ENCODE measurements at regions not wholly inside any gene's neighbourhood (a gene's known extent, or its start where the extent isn't known, plus 50 kb on each side); places are given as distances from the start of the nearest gene placed in this dataset.
A peak's percentile ranks its signal among the peaks of the same experiment; 100 is the strongest.

DNA sequence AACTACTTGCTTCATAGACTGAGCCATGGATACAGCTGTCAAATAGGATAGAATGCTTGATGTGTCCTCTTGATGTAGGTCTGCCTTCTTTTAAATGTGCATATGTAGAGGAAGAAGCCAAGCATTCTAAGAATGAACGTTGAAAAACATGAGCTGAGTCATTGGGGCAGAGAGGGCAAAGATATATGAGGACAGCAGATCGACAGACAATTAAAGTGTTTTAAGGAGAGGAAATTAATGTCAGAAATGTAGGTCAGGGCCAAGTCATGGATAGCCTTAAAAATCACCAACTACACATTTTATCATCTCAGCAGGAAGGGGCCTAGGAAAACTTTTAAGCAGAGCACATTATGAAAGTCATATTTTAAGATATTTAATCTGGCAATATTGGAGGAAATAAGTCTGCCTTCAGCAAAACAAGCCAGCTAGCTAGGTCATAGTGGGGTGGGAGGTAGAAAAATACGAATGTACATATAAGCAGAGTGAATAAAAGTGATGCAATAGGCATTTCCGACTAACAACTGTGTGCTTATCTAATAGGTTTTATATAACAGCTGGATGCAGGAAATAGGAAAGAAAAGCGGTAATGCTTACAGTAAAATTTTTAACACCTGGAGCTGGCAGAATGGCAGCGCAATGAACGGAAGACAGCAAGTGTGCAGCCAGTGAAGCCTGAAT lies 638.3 kb upstream of the TPK1 start:
- TF ChIP-seq, protein P1, sequence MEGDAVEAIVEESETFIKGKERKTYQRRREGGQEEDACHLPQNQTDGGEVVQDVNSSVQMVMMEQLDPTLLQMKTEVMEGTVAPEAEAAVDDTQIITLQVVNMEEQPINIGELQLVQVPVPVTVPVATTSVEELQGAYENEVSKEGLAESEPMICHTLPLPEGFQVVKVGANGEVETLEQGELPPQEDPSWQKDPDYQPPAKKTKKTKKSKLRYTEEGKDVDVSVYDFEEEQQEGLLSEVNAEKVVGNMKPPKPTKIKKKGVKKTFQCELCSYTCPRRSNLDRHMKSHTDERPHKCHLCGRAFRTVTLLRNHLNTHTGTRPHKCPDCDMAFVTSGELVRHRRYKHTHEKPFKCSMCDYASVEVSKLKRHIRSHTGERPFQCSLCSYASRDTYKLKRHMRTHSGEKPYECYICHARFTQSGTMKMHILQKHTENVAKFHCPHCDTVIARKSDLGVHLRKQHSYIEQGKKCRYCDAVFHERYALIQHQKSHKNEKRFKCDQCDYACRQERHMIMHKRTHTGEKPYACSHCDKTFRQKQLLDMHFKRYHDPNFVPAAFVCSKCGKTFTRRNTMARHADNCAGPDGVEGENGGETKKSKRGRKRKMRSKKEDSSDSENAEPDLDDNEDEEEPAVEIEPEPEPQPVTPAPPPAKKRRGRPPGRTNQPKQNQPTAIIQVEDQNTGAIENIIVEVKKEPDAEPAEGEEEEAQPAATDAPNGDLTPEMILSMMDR (conservative IDR thresholded peaks at IDR 0.05; ENCODE audit: low read depth, low read length) = no peak
- no peak for TF ChIP-seq USF2 (IDR thresholded peaks at IDR 0.05; ENCODE audit: low read depth, low read length)
- TF ChIP-seq SMC3 (IDR thresholded peaks at IDR 0.05; ENCODE audit: low read depth, low read length) = no peak
- no peak for TF ChIP-seq RAD21 (IDR thresholded peaks at IDR 0.05; ENCODE audit: low read length)
- no peak for TF ChIP-seq POLR2A (IDR thresholded peaks at IDR 0.05; ENCODE audit: low read depth, low read length)
- no peak for TF ChIP-seq BHLHE40 (IDR thresholded peaks at IDR 0.05; ENCODE audit: low read depth, low read length)
- no peak for TF ChIP-seq MAZ (IDR thresholded peaks at IDR 0.05; ENCODE audit: borderline replicate concordance, low read depth, low read length)
- TF ChIP-seq RFX5 (IDR thresholded peaks at IDR 0.05; ENCODE audit: low read depth, low read length) = no peak
- TF ChIP-seq FOS (IDR thresholded peaks at IDR 0.05; ENCODE audit: low read depth, low read length) = no peak
- 0 out of 2 replicates have a peak, but pooled peaks have one; percentile 20 for TF ChIP-seq CEBPB (IDR thresholded peaks at IDR 0.05; ENCODE audit: low read depth, low read length)

Measured in IMR-90 (cell line).